ENCODE measurements at regions not wholly inside any gene's neighbourhood (a gene's known extent, or its start where the extent isn't known, plus 50 kb on each side); places are given as distances from the start of the nearest gene placed in this dataset.

GRCh38 chr17:6938637-6939036 is 57.2 kb upstream of the ALOX12 start:
- DNase-seq (ENCODE audit: low read depth in 2 of 3, low spot score in 1 of 3), result no peak

GRCh38 chr17:6940186-6940649 is 55.6 kb upstream of the ALOX12 start:
- DNase-seq (ENCODE audit: low read depth in 2 of 3, low spot score in 1 of 3), result no peak

- DNase-seq (ENCODE audit: low read depth in 2 of 3, low spot score in 1 of 3), result no peak
Measured at GRCh38 chr17:6941989-6942388, 53.9 kb upstream of the ALOX12 start.

GRCh38 chr17:6943406-6943805 is 52.4 kb upstream of the ALOX12 start:
- no peak for DNase-seq (ENCODE audit: low read depth in 2 of 3, low spot score in 1 of 3)

All from stimulated activated CD4-positive, alpha-beta T cell treated with anti-CD3 and anti-CD28 coated beads, Interleukin-12 subunit alpha, Interleukin-12 subunit beta, amount 100 ng/mL, for 48 hours (primary cell).